ENCODE measurements at regions not wholly inside any gene's neighbourhood (a gene's known extent, or its start where the extent isn't known, plus 50 kb on each side); places are given as distances from the start of the nearest gene placed in this dataset.

DNA sequence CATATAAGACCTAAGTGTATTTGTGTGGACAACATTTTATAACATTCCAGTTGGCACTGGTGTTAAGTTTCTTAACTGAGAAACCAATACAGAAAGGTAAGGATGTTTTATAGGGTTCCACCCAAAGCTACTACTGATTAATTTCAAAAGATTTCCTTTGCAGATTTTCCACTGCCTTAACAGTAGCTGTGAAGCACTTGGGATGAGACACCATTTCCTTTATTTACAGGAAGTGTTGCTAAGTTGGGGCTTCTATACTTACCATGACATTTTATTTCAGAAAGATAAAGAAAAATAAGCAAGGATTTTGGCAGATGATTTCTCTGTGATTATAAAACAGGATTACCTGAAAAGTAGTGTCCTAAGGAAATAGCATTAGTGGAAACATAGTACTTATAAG, 234.3 kb downstream of the CALCRL start:
- no peak overlapping the region for H3K4me3 ChIP-seq (ENCODE audit: low read depth, poor library complexity, severe bottlenecking)
- TF ChIP-seq POLR2A (IDR thresholded peaks at IDR 0.05) (no peak), CTCF (IDR thresholded peaks at IDR 0.05) (no peak)
- DNase-seq (ENCODE audit: low spot score in 2 of 2), result no peak
- intact Hi-C loops (cut with DNase I; ENCODE audit: low total_unique reads), result no loop called here

DNA sequence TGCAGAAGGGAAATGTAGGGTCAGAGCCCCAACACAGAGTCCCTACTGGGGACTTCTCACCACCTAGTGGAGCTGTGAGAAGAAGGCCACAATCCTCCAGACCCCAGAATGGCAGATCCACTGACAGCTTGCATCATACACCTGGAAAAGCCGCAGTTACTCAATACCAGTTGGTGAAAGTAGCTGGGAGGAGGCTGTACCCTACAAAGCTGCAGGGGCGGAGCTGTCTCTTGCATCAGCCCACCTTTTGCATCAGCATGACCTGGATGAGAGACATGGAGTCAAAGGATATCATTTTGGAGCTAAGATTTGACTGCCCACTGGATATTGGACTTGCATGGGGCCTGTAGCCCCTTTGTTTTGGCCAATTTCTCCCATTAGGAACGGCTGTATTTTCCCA, 237.3 kb downstream of the CALCRL start:
- 63 to 85% methylated on average over 3 of the region's 3 CpGs for WGBS, 2 donors
- H3K4me3 ChIP-seq (ENCODE audit: low read depth, poor library complexity, severe bottlenecking), result no peak overlapping the region
- TF ChIP-seq CTCF (IDR thresholded peaks at IDR 0.05) (no peak), POLR2A (IDR thresholded peaks at IDR 0.05) (no peak)
- no peak for DNase-seq (ENCODE audit: low spot score in 2 of 2)
- intact Hi-C loops (cut with DNase I; ENCODE audit: low total_unique reads), result no loop called here

DNA sequence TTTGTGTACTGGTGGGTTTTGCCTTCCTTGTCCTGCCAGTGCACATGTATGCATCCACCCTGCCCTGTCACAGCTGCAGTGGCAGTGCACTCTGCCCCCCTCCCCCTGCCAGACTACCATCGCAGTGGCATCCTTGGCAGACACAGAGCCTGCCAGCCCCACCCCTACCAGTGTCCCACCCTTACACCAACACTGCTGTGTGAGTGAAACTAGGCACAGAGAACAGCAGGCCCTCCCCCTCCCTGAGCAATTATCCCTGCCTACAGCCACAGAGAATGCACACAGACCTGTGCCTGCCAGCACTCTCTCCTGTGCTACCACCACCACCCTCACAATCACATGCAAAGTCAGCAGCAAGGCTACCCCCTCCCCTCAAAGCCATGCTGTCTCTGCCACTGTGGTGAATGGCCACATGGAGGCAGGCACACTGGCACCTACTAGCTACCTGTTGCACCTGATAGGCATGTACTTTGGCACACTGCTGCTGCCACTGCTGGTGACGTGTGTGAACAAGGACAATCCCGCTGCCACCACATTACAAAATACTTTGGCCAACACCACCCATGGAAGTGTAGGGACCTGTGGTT, 239.8 kb downstream of the CALCRL start:
- TF ChIP-seq CTCF (IDR thresholded peaks at IDR 0.05), result no peak
- TF ChIP-seq POLR2A (IDR thresholded peaks at IDR 0.05), result no peak
- intact Hi-C loops (cut with DNase I; ENCODE audit: low total_unique reads), result no loop called here
- WGBS, 2 donors, result 79 to 84% methylated on average over 3 of the region's 3 CpGs
- no peak for DNase-seq (ENCODE audit: low spot score in 2 of 2)
- no peak overlapping the region for H3K4me3 ChIP-seq (ENCODE audit: low read depth, poor library complexity, severe bottlenecking)

GRCh38 chr2:187207126-187207525, 240.9 kb downstream of the CALCRL start:
- DNase-seq (ENCODE audit: low spot score in 2 of 2), result no peak
- TF ChIP-seq CTCF (IDR thresholded peaks at IDR 0.05) (no peak), POLR2A (IDR thresholded peaks at IDR 0.05) (no peak)
- no peak overlapping the region for H3K4me3 ChIP-seq (ENCODE audit: low read depth, poor library complexity, severe bottlenecking)
- intact Hi-C loops (cut with DNase I; ENCODE audit: low total_unique reads), result no loop called here
- WGBS, 2 donors, result 65 to 66% methylated on average over 2 of the region's 2 CpGs

DNA sequence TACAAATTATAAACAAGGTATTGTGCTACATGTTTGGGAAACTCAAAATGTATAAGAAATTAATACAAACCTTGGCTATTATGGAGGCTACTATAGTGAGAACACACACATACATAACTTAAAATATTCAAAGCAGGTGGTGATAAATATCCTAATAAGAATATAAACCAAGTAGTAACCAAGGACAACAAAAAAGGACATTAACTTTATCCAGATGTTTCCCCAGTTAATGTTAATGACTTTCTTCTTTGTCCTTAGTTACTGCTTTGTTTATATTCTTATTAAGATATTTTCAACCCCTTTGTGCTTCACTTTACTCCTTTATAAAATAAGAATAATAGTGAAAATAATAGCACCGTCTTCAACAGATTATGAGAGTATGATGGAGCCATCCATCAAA, 241.6 kb downstream of the CALCRL start:
- intact Hi-C loops (cut with DNase I; ENCODE audit: low total_unique reads), result no loop called here
- H3K4me3 ChIP-seq (ENCODE audit: low read depth, poor library complexity, severe bottlenecking), result no peak overlapping the region
- TF ChIP-seq CTCF (IDR thresholded peaks at IDR 0.05), result no peak
- no peak for TF ChIP-seq POLR2A (IDR thresholded peaks at IDR 0.05)
- WGBS, 2 donors, result 44 to 60% methylated on average over 1 of the region's 1 CpG
- DNase-seq (ENCODE audit: low spot score in 2 of 2), result no peak

- no peak for TF ChIP-seq CTCF (IDR thresholded peaks at IDR 0.05)
- no peak for TF ChIP-seq POLR2A (IDR thresholded peaks at IDR 0.05)
- DNase-seq (ENCODE audit: low spot score in 2 of 2), result no peak
- 39 to 40% methylated on average over 4 of the region's 4 CpGs for WGBS, 2 donors
- intact Hi-C loops (cut with DNase I; ENCODE audit: low total_unique reads), result no loop called here
- H3K4me3 ChIP-seq (ENCODE audit: low read depth, poor library complexity, severe bottlenecking), result no peak overlapping the region
Measured at GRCh38 chr2:187206071-187206470, 242.0 kb downstream of the CALCRL start.
